ENCODE measurements at regions not wholly inside any gene's neighbourhood (a gene's known extent, or its start where the extent isn't known, plus 50 kb on each side); places are given as distances from the start of the nearest gene placed in this dataset.

- Histone ChIP-seq H3K36me3 (ENCODE audit: control insufficient read depth in 2 of 2, insufficient read depth in 2 of 2, low read length in 1 of 2) (no peaks in the 10 kb centered on the region), H2AFZ (ENCODE audit: control insufficient read depth, low read depth, low read length) (no peak overlapping the region), H3K27ac (ENCODE audit: control insufficient read depth, insufficient read depth) (no peak overlapping the region), H3K79me2 (ENCODE audit: control insufficient read depth, insufficient read depth, low read length) (no peaks in the 10 kb centered on the region), H3K4me3 (no peak overlapping the region), H3K9ac (ENCODE audit: control insufficient read depth, insufficient read depth, low read length) (no peak overlapping the region), H3K4me2 (ENCODE audit: control insufficient read depth, insufficient read depth) (no peak overlapping the region), H3K9me3 (replicated peaks; ENCODE audit: control insufficient read depth, insufficient read depth, low read length) (no peaks in the 10 kb centered on the region), H3K27me3 (replicated peaks in 1 of 2; ENCODE audit: control insufficient read depth in 2 of 2, insufficient read depth in 2 of 2, low read length in 1 of 2) (no peaks in the 10 kb centered on the region; a peak in 1 of 4 replicates), H4K20me1 (ENCODE audit: control insufficient read depth, insufficient read depth) (no peaks in the 10 kb centered on the region), H3K4me1 (ENCODE audit: control insufficient read depth, insufficient read depth, low read length) (no peaks in the 10 kb centered on the region)
- RAD21 ChIA-PET (ENCODE audit: unreplicated experiment), result no interaction called here
- ATAC-seq, result no peak
- in situ Hi-C loops (cut with MboI) (no loop called here), intact Hi-C loops (cut with micrococcal nuclease; ENCODE audit: unreplicated experiment) (no loop called here)
- no peak for FAIRE-seq
- DNase-seq (ENCODE audit: low read depth, low spot score), result no peak
- CTCF ChIA-PET, result no interaction called here
- SMC1A ChIA-PET (ENCODE audit: uncharacterized antibody, unreplicated experiment), result no interaction called here
- WGBS (ENCODE audit: insufficient coverage, insufficient replicate concordance, low lambda C conversion rate, missing lambda C conversion rate), result 3% methylated on average over 6 of the region's 6 CpGs
- POLR2A ChIA-PET, result no interaction called here
- TF ChIP-seq ZBTB40 (IDR thresholded peaks at IDR 0.05; ENCODE audit: borderline replicate concordance) (no peak), PKNOX1 (IDR thresholded peaks at IDR 0.05) (no peak), SREBF1 (IDR thresholded peaks at IDR 0.05; ENCODE audit: low read length) (no peak), LARP7 (IDR thresholded peaks at IDR 0.05) (no peak), BCLAF1 (IDR thresholded peaks at IDR 0.05) (no peak), SMAD5 (IDR thresholded peaks at IDR 0.05; ENCODE audit: low read depth) (no peak), SMC3 (IDR thresholded peaks at IDR 0.05; ENCODE audit: borderline replicate concordance, low read length) (no peak), ELK1 (IDR thresholded peaks at IDR 0.05; ENCODE audit: low read depth, low read length) (no peak), BACH1 (IDR thresholded peaks at IDR 0.05; ENCODE audit: borderline replicate concordance) (no peak), PML (IDR thresholded peaks at IDR 0.05; ENCODE audit: low read length) (no peak)
- BruUV-seq (replicated peaks), result no TSS peak
These were observed 171.2 kb downstream of the WSCD1 start for GRCh38 chr17:6241381-6241780.
